ENCODE measurements at regions not wholly inside any gene's neighbourhood (a gene's known extent, or its start where the extent isn't known, plus 50 kb on each side); places are given as distances from the start of the nearest gene placed in this dataset.

DNA sequence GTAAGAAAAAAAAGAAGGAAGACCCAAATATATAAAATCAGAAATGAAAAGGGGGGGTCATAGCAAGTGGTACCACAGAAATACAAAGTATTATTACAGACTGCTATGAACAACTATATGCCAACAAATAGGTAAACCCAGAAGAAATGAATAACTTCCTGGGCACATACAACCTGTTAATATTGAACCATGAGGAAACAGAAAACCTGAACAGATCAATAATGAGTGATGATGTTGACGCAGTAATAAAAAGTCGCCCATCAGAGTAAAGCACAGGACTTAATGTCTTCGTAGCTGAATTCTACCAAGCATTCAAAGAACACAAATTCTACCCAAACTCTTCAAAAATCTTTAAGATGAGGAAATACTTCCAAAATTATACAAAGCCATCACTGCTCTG, 921.6 kb upstream of the SEMA6D start:
- TF ChIP-seq, protein P1, sequence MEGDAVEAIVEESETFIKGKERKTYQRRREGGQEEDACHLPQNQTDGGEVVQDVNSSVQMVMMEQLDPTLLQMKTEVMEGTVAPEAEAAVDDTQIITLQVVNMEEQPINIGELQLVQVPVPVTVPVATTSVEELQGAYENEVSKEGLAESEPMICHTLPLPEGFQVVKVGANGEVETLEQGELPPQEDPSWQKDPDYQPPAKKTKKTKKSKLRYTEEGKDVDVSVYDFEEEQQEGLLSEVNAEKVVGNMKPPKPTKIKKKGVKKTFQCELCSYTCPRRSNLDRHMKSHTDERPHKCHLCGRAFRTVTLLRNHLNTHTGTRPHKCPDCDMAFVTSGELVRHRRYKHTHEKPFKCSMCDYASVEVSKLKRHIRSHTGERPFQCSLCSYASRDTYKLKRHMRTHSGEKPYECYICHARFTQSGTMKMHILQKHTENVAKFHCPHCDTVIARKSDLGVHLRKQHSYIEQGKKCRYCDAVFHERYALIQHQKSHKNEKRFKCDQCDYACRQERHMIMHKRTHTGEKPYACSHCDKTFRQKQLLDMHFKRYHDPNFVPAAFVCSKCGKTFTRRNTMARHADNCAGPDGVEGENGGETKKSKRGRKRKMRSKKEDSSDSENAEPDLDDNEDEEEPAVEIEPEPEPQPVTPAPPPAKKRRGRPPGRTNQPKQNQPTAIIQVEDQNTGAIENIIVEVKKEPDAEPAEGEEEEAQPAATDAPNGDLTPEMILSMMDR (IDR thresholded peaks at IDR 0.05; ENCODE audit: insufficient read depth, missing control alignments) = no peak
- no peak for DNase-seq (ENCODE audit: insufficient read length, low spot score)
- FAIRE-seq = no peak

DNA sequence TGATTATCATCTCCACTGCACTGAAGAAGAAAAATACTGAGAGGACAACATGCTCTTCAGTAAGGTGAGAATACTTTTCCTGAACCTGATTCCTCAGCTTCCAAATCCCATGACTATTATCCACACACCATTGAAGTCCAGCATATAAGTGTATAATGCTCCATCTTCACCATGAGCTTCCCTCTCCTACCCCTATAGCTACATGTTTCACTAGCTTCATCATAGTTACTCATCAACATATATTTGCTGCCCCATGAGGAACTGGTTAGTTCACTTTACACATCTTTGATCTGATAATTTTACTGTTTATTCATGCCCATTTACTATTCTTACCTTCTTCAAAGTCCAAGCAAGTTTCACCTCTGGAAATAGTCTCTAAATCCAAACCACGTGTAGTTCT, 908.5 kb upstream of the SEMA6D start:
- no peak for FAIRE-seq
- DNase-seq (ENCODE audit: insufficient read length, low spot score) = no peak
- TF ChIP-seq, protein P1 (IDR thresholded peaks at IDR 0.05; ENCODE audit: insufficient read depth, missing control alignments) = no peak

GRCh38 chr15:46815240-46815639, 902.1 kb upstream of the SEMA6D start:
- TF ChIP-seq, protein P1 (IDR thresholded peaks at IDR 0.05; ENCODE audit: insufficient read depth, missing control alignments) = no peak
- no peak for FAIRE-seq
- no peak for DNase-seq (ENCODE audit: insufficient read length, low spot score)

DNA sequence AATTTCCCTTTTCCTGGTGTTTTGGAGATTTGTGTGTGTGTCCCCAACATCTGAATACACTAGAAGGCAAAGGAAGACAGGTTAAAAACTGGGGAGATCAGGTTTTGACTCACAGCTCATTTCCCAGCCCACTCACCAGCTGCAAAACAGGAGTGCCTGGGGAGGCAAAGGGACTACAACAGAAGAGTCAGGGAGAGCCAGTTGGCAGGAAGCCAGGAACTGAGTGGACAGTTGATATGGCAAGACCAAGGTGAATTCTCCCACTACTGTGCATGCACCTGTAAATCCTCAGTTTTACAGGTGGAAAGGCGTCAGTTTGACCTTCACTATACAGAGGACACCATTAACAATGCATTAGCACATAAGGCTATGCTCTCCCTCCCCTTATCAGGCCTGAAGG, 901.5 kb upstream of the SEMA6D start:
- TF ChIP-seq, protein P1 (IDR thresholded peaks at IDR 0.05; ENCODE audit: insufficient read depth, missing control alignments) = no peak
- DNase-seq (ENCODE audit: insufficient read length, low spot score) (no peak), FAIRE-seq (no peak)

DNA sequence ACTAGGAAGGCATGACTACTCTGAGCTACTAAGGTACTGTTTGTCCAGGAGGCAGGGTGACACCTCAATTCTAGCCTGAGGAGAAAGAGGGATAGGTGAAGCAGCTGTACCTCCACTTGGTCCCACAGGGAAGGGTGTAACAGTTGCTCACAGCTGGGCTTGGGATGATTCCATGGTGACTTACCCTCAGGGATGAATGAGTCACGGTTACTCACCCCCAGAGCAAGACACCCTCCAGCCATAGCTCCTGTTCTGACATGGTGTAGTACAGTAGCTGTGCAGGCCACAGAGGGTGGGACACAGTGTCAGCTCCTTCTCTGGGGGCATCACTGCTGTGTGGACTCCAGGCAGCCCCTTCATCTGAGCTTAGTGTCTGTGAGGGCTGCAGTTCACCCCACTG, 868.6 kb upstream of the SEMA6D start:
- TF ChIP-seq, protein P1 (IDR thresholded peaks at IDR 0.05; ENCODE audit: insufficient read depth, missing control alignments) = no peak
- DNase-seq (ENCODE audit: insufficient read length, low spot score) (no peak), FAIRE-seq (no peak)

DNA sequence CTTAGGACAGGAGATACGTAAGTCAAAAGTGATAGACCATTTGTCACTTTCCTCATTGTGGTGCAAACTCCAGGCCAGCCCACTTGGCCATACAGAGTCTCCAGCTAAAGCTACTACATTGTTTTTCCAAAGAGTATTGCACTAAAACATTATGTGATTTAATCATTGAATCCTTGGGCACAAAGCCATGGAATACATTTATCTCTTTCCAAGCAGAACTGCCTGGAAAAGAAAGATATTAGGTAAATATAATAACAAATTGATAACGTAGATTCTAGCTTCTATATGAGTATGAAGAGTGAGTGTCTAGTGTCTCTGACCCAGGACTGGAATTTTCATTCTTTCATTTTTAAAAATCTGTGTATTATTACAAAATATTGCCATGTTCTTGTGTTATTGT, 863.7 kb upstream of the SEMA6D start:
- FAIRE-seq = no peak
- no peak for DNase-seq (ENCODE audit: insufficient read length, low spot score)
- TF ChIP-seq, protein P1 (IDR thresholded peaks at IDR 0.05; ENCODE audit: insufficient read depth, missing control alignments) = no peak

GRCh38 chr15:46854564-46854963, 862.7 kb upstream of the SEMA6D start:
- FAIRE-seq (no peak), DNase-seq (ENCODE audit: insufficient read length, low spot score) (no peak)
- TF ChIP-seq, protein P1 (IDR thresholded peaks at IDR 0.05; ENCODE audit: insufficient read depth, missing control alignments) = no peak

All from D721Med (cell line).